Trophoblast cell (in vitro differentiated cells and primary cell): ENCODE measurements at regions not wholly inside any gene's neighbourhood (a gene's known extent, or its start where the extent isn't known, plus 50 kb on each side); places are given as distances from the start of the nearest gene placed in this dataset.

Experiments
- DNase-seq, 2 donors: peaks; one replicate each; pipeline ENCODE4 v3.0.0-alpha.2; 2016
- H2AFZ ChIP-seq: 2 replicates; pipeline ENCODE4 v1.6.1; 2013; ENCODE audit warnings: low read length, moderate library complexity, mild to moderate bottlenecking; ENCODE audit not compliant: insufficient read depth, poor library complexity
- H2AK5ac ChIP-seq: 2 replicates; pipeline ENCODE4 v1.6.1; 2013; ENCODE audit warnings: mild to moderate bottlenecking, low read length
- H2BK120ac ChIP-seq: 2 replicates; pipeline ENCODE4 v1.6.1; 2013; ENCODE audit warnings: low read length, mild to moderate bottlenecking, moderate library complexity; ENCODE audit not compliant: insufficient read depth, poor library complexity
- H2BK12ac ChIP-seq: 2 replicates; pipeline ENCODE4 v1.6.1; 2013; ENCODE audit warnings: mild to moderate bottlenecking, low read length, moderate library complexity
- H2BK5ac ChIP-seq: 2 replicates; pipeline ENCODE4 v1.6.1; 2013; ENCODE audit warnings: low read length, low read depth, moderate library complexity, mild to moderate bottlenecking; ENCODE audit not compliant: poor library complexity
- H3K14ac ChIP-seq: 2 replicates; pipeline ENCODE4 v1.6.1; 2013; ENCODE audit warnings: mild to moderate bottlenecking, low read length
- H3K18ac ChIP-seq: 2 replicates; pipeline ENCODE4 v1.6.1; 2013; ENCODE audit warnings: mild to moderate bottlenecking, low read length
- H3K23ac ChIP-seq: 2 replicates; pipeline ENCODE4 v1.6.1; 2013; ENCODE audit warnings: low read length
- H3K27ac ChIP-seq: 2 replicates; pipeline ENCODE4 v1.5.1; 2013; ENCODE audit warnings: low read depth, mild to moderate bottlenecking, inconsistent platforms, low read length, moderate library complexity
- H3K27me3 ChIP-seq: 2 replicates; pipeline ENCODE4 v1.6.1; 2013; ENCODE audit warnings: inconsistent platforms, mild to moderate bottlenecking, low read length, moderate library complexity; ENCODE audit not compliant: insufficient read depth
- H3K36me3 ChIP-seq, 2 experiments: 1 replicate in 1 of 2; 2 replicates in 1 of 2; pipeline ENCODE4 v1.6.1; 2013; ENCODE audit warnings: low read length in 2 of 2, mild to moderate bottlenecking in 2 of 2, moderate library complexity in 1 of 2; ENCODE audit not compliant: insufficient read depth in 2 of 2, control insufficient read depth in 1 of 2
- H3K4ac ChIP-seq: 2 replicates; pipeline ENCODE4 v1.6.1; 2013; ENCODE audit warnings: low read depth, mild to moderate bottlenecking, low read length, moderate library complexity
- H3K4me1 ChIP-seq, 2 experiments: 1 replicate in 1 of 2; 2 replicates in 1 of 2; pipeline ENCODE4 v1.6.1; 2013; ENCODE audit warnings: low read length in 2 of 2, mild to moderate bottlenecking in 2 of 2, moderate library complexity in 1 of 2; ENCODE audit not compliant: insufficient read depth in 2 of 2, control insufficient read depth in 1 of 2
- H3K4me2 ChIP-seq: 2 replicates; pipeline ENCODE4 v1.6.1; 2013; ENCODE audit warnings: inconsistent platforms, mild to moderate bottlenecking, low read length, moderate library complexity
- H3K4me3 ChIP-seq: 2 replicates; pipeline ENCODE4 v1.5.1; 2013; ENCODE audit warnings: mild to moderate bottlenecking, low read depth, low read length, inconsistent platforms
- H3K79me1 ChIP-seq: one replicate; pipeline ENCODE4 v1.6.1; 2013; ENCODE audit warnings: low read length
- H3K79me2 ChIP-seq: 2 replicates; pipeline ENCODE4 v1.6.1; 2013; ENCODE audit warnings: low read length, mild to moderate bottlenecking; ENCODE audit not compliant: control insufficient read depth, insufficient read depth, poor library complexity
- H3K9ac ChIP-seq: 2 replicates; pipeline ENCODE4 v1.6.1; 2013; ENCODE audit warnings: mild to moderate bottlenecking, low read length
- H3K9me3 ChIP-seq: 2 replicates; pipeline ENCODE4 v1.6.1; 2013; ENCODE audit warnings: low read depth, mild to moderate bottlenecking, control low read depth, inconsistent platforms, low read length; ENCODE audit not compliant: insufficient read depth
- H4K12ac ChIP-seq: 2 replicates; pipeline ENCODE4 v1.6.1; 2013; ENCODE audit warnings: low read depth, mild to moderate bottlenecking, low read length, moderate library complexity
- H4K8ac ChIP-seq: 2 replicates; pipeline ENCODE4 v1.6.1; 2013; ENCODE audit warnings: low read depth, mild to moderate bottlenecking, low read length, moderate library complexity
- H4K91ac ChIP-seq: one replicate; pipeline ENCODE4 v1.6.1; 2013; ENCODE audit warnings: low read depth, mild to moderate bottlenecking, low read length, moderate library complexity
- WGBS: extraction: QIAGEN DNeasy Blood & Tissue Kit; methylation state at CpG from one replicate; pipeline ENCODE4 v1.1.7; 2013; ENCODE audit warnings: missing lambda C conversion rate; ENCODE audit not compliant: insufficient read length, insufficient coverage; ENCODE audit errors: extremely low coverage; 5-methylcytosine and 5-hydroxymethylcytosine counted together

- Histone ChIP-seq H3K27ac (no peak overlapping the region), H2BK12ac (no peak overlapping the region), H4K91ac (no peak overlapping the region), H3K9me3 (no peaks in the 10 kb centered on the region), H2BK5ac (no peak overlapping the region), H4K12ac (no peak overlapping the region), H3K36me3 (peaks cover 2 to 4% of the 10 kb centered on the region in 2 experiments), H3K4ac (no peak overlapping the region), H4K8ac (no peak overlapping the region), H3K18ac (no peak overlapping the region), H2AFZ (no peak overlapping the region), H3K9ac (no peak overlapping the region), H3K79me2 (no peaks in the 10 kb centered on the region), H3K4me3 (no peak overlapping the region), H2AK5ac (no peak overlapping the region), H3K4me1 (peaks cover 3 to 9% of the 10 kb centered on the region in 2 experiments), H2BK120ac (no peak overlapping the region), H3K4me2 (no peak overlapping the region), H3K23ac (no peak overlapping the region), H3K27me3 (no peaks in the 10 kb centered on the region), H3K79me1 (peaks cover 12% of the 10 kb centered on the region), H3K14ac (no peak overlapping the region)
- DNase-seq: no peak
- WGBS: no CpG with 5 or more reads among the region's 5 CpGs
Measured at GRCh38 chr1:173422456-173422976, 54.6 kb upstream of the PRDX6 start.

GRCh38 chr1:173423291-173423690, 53.8 kb upstream of the PRDX6 start:
- H3K27ac ChIP-seq: no peak overlapping the region
- no peak overlapping the region for H3K18ac ChIP-seq
- H3K9ac ChIP-seq: no peak overlapping the region
- no peaks in the 10 kb centered on the region for H3K9me3 ChIP-seq
- H2BK12ac ChIP-seq: no peak overlapping the region
- no peak overlapping the region for H2BK5ac ChIP-seq
- H3K27me3 ChIP-seq: no peaks in the 10 kb centered on the region
- no peak overlapping the region for H3K14ac ChIP-seq
- no peak overlapping the region for H3K23ac ChIP-seq
- H4K8ac ChIP-seq: no peak overlapping the region
- H2BK120ac ChIP-seq: no peak overlapping the region
- H2AK5ac ChIP-seq: no peak overlapping the region
- no CpG with 5 or more reads among the region's 1 CpG for WGBS
- H3K4me3 ChIP-seq: no peak overlapping the region
- H2AFZ ChIP-seq: no peak overlapping the region
- H3K36me3 ChIP-seq: no peaks in the 10 kb centered on the region
- no peak for DNase-seq
- no peak overlapping the region for H3K4ac ChIP-seq
- H3K4me2 ChIP-seq: no peak overlapping the region
- peak overlapping the region; percentile 2 for H4K91ac ChIP-seq
- no peaks in the 10 kb centered on the region for H3K79me2 ChIP-seq
- H4K12ac ChIP-seq: no peak overlapping the region
- peaks cover 3 to 9% of the 10 kb centered on the region in 2 experiments for H3K4me1 ChIP-seq
- H3K79me1 ChIP-seq: peaks cover 12% of the 10 kb centered on the region

DNA sequence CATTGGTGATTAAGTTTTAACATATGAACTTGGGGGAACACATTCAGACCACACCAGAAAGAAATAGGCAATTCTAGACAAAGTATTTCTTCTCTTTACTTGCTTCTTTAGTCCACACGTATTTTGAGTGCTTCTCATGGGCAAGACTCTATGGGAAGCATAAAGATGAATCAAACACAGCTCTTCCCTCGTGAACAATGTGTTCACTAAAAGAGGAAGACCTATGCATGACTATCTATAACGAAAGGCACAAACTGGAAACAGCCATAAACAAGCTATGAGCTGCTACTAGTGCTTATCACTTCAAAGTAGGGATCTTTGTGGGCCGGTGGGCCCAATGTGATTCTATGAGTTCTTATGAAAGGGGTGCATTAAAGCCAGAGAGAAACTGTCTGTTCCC, 53.0 kb upstream of the PRDX6 start:
- Histone ChIP-seq H3K4me3 (no peak overlapping the region), H3K27ac (no peak overlapping the region), H3K79me1 (peaks cover 12% of the 10 kb centered on the region), H4K12ac (no peak overlapping the region), H2AFZ (no peak overlapping the region), H2BK120ac (peak overlapping the region; percentile 58), H3K9me3 (no peaks in the 10 kb centered on the region), H3K23ac (no peak overlapping the region), H4K91ac (no peak overlapping the region), H3K79me2 (no peaks in the 10 kb centered on the region), H3K36me3 (no peaks in the 10 kb centered on the region), H4K8ac (peak overlapping the region; percentile 16), H3K14ac (no peak overlapping the region), H2BK5ac (peak overlapping the region; percentile 69), H2BK12ac (no peak overlapping the region), H3K9ac (no peak overlapping the region), H3K4ac (peak overlapping the region; percentile 27), H2AK5ac (no peak overlapping the region), H3K4me1 (peaks cover 3 to 9% of the 10 kb centered on the region in 2 experiments), H3K27me3 (no peaks in the 10 kb centered on the region), H3K18ac (no peak overlapping the region), H3K4me2 (no peak overlapping the region)
- WGBS: no CpG with 5 or more reads among the region's 4 CpGs
- DNase-seq: no peak

- Histone ChIP-seq H2AK5ac (no peak overlapping the region), H3K4ac (no peak overlapping the region), H3K14ac (no peak overlapping the region), H3K4me2 (no peak overlapping the region), H2BK120ac (no peak overlapping the region), H3K27ac (no peak overlapping the region), H3K9ac (no peak overlapping the region), H3K79me1 (peaks cover 15% of the 10 kb centered on the region), H2BK5ac (no peak overlapping the region), H3K79me2 (no peaks in the 10 kb centered on the region), H3K4me3 (no peak overlapping the region), H3K18ac (no peak overlapping the region), H3K4me1 (peaks cover 5 to 11% of the 10 kb centered on the region in 2 experiments), H3K36me3 (no peaks in the 10 kb centered on the region), H3K23ac (no peak overlapping the region), H4K8ac (no peak overlapping the region), H4K91ac (no peak overlapping the region), H4K12ac (no peak overlapping the region), H2BK12ac (no peak overlapping the region), H3K9me3 (no peaks in the 10 kb centered on the region), H2AFZ (no peak overlapping the region), H3K27me3 (no peaks in the 10 kb centered on the region)
- DNase-seq: peak; percentile 79 to 98
- WGBS: no CpG with 5 or more reads among the region's 2 CpGs
Measured at GRCh38 chr1:173424782-173425407, 52.2 kb upstream of the PRDX6 start.
